GM12878 (cell line): ENCODE measurements at regions not wholly inside any gene's neighbourhood (a gene's known extent, or its start where the extent isn't known, plus 50 kb on each side); places are given as distances from the start of the nearest gene placed in this dataset.

Source experiments
- ATAC-seq: fragments of 200-7000 bp; cut with Tn5 transposase; 3 replicates; pipeline ENCODE4 v1.9.1; 2020; ENCODE audit warnings: mild to moderate bottlenecking, moderate library complexity
- BruUV-seq: library from RNA; stranded (reverse); fragments of 400-500 nt; replicated peaks from 2 replicates; lab custom pipeline; 2021; lab: Mats Ljungman, UMichigan
- CTCF ChIA-PET: fragments of 300-600 bp; sonication (Branson Sonifier 250); formaldehyde crosslinking; extraction: SDS; loops from one replicate; lab custom pipeline; 2021; ENCODE audit warnings: inconsistent platforms; lab: Yijun Ruan, JAX
- POLR2A ChIA-PET: fragments of 350-600 bp; formaldehyde crosslinking; extraction: SDS; loops from one replicate; lab custom pipeline; 2021; ENCODE audit warnings: inconsistent platforms; lab: Charles Lee
- RAD21 ChIA-PET: fragments of 300-600 bp; sonication (Branson Sonifier 250); formaldehyde crosslinking; loops from one replicate; lab custom pipeline; 2023; ENCODE audit warnings: antibody characterized with exemption; ENCODE audit not compliant: unreplicated experiment; lab: Charles Lee
- SMC1A ChIA-PET: fragments of 300-600 bp; sonication (Branson Sonifier 250); formaldehyde crosslinking; loops from one replicate; lab custom pipeline; 2023; ENCODE audit not compliant: unreplicated experiment, uncharacterized antibody; lab: Charles Lee
- DNase-seq: peaks from one replicate; pipeline ENCODE4 v3.0.0-alpha.2; 2011; ENCODE audit warnings: low read depth, low spot score
- FAIRE-seq: peaks from 3 replicates; lab custom pipeline; 2011; peaks lifted over from hg19 to GRCh38; lab: Jason Lieb, UNC
- H2AFZ ChIP-seq: 2 replicates; pipeline ENCODE4 v1.6.0; 2011; ENCODE audit warnings: low read depth, low read length, control low read depth; ENCODE audit not compliant: control insufficient read depth
- H3K27ac ChIP-seq: 2 replicates; pipeline ENCODE4 v1.5.1; 2011; ENCODE audit warnings: control low read depth; ENCODE audit not compliant: control insufficient read depth, insufficient read depth
- H3K27me3 ChIP-seq, 2 experiments: replicated peaks in 1 of 2; 2 replicates each; pipeline versions ENCODE4 v1.6.0 to v1.6.1; 2011; ENCODE audit warnings: low read length in 1 of 2; ENCODE audit not compliant: control insufficient read depth in 2 of 2, insufficient read depth in 2 of 2
- H3K36me3 ChIP-seq, 2 experiments: 2 replicates each; pipeline ENCODE4 v1.5.1; 2011; ENCODE audit warnings: low read length in 1 of 2; ENCODE audit not compliant: control insufficient read depth in 2 of 2, insufficient read depth in 2 of 2
- H3K4me1 ChIP-seq: 2 replicates; pipeline ENCODE4 v1.6.1; 2011; ENCODE audit warnings: mild to moderate bottlenecking, low read length, moderate library complexity, mixed read lengths; ENCODE audit not compliant: control insufficient read depth, insufficient read depth
- H3K4me2 ChIP-seq: 2 replicates; pipeline ENCODE4 v1.6.0; 2011; ENCODE audit warnings: control low read depth; ENCODE audit not compliant: control insufficient read depth, insufficient read depth
- H3K4me3 ChIP-seq: fragments of 200-600 bp; sonication (generic); 2 replicates; pipeline ENCODE4 v1.5.1; 2016
- H3K79me2 ChIP-seq: 2 replicates; pipeline ENCODE4 v1.6.0; 2011; ENCODE audit warnings: low read length; ENCODE audit not compliant: control insufficient read depth, insufficient read depth
- H3K9ac ChIP-seq: 2 replicates; pipeline ENCODE4 v1.8.0; 2011; ENCODE audit warnings: low read length, control low read depth, mixed read lengths; ENCODE audit not compliant: control insufficient read depth, insufficient read depth
- H3K9me3 ChIP-seq: replicated peaks from 3 replicates; pipeline ENCODE4 v1.5.1; 2011; ENCODE audit warnings: mild to moderate bottlenecking, low read length; ENCODE audit not compliant: control insufficient read depth, insufficient read depth
- H4K20me1 ChIP-seq: 2 replicates; pipeline ENCODE4 v1.6.0; 2011; ENCODE audit not compliant: control insufficient read depth, insufficient read depth
- CHD2 ChIP-seq: IDR thresholded peaks from 2 replicates; pipeline ENCODE4 v1.6.1; 2011; ENCODE audit warnings: low read depth, low read length, improper control_type of control experiment, borderline replicate concordance
- DPF2 ChIP-seq: fragments of 450-650 bp; IDR thresholded peaks from 2 replicates; pipeline ENCODE4 v1.6.1; 2017; ENCODE audit warnings: mild to moderate bottlenecking
- ZBTB11 ChIP-seq: fragments of 450-650 bp; formaldehyde crosslinking; IDR thresholded peaks from 2 replicates; pipeline ENCODE4 v1.5.0; 2022; ENCODE audit warnings: mild to moderate bottlenecking, missing genetic modification characterization
- ZBTB40 ChIP-seq: fragments of 450-650 bp; IDR thresholded peaks from 2 replicates; pipeline ENCODE4 v1.6.1; 2016; ENCODE audit warnings: mild to moderate bottlenecking, moderate library complexity, borderline replicate concordance
- in situ Hi-C: fragments of 300-500 bp; cut with MboI; formaldehyde crosslinking; loops from 9 replicates; pipeline ENCODE4 v1.14.3; 2018; ENCODE audit warnings: mixed read lengths
- intact Hi-C: fragments of 100-400 bp; cut with micrococcal nuclease; formaldehyde crosslinking; loops from one replicate; pipeline ENCODE4 v1.14.2; 2022; ENCODE audit not compliant: unreplicated experiment

- TF ChIP-seq ZBTB40, result no peak
Measured at GRCh38 chr12:104896710-104897109, 61.4 kb downstream of the SLC41A2 start (continued).

GRCh38 chr12:104896146-104896545, 61.9 kb downstream of the SLC41A2 start:
- ATAC-seq (no peak), FAIRE-seq (no peak)
- POLR2A ChIA-PET, result no interaction called here
- H3K4me2 ChIP-seq, result no peak overlapping the region
- no peak overlapping the region for H2AFZ ChIP-seq
- no peak overlapping the region for H3K9ac ChIP-seq
- in situ Hi-C loops, result no loop called here
- H3K4me3 ChIP-seq, result no peak overlapping the region
- H3K27ac ChIP-seq, result no peak overlapping the region
- H3K9me3 ChIP-seq, result peaks cover 1% of the 10 kb centered on the region; the same call in 1 of the 3 replicates
- CTCF ChIA-PET, result no interaction called here
- H3K79me2 ChIP-seq, result no peaks in the 10 kb centered on the region
- SMC1A ChIA-PET, result interaction anchor here (1.5 kb wide), 1 partner anchor 34 kb away, joined by 5 read pairs; no protein-coding TSS in a partner anchor
- no peaks in the 10 kb centered on the region for H4K20me1 ChIP-seq
- no peaks in the 10 kb centered on the region for H3K4me1 ChIP-seq
- no peak for TF ChIP-seq ZBTB11 (CRISPR knock-in tag)
- TF ChIP-seq CHD2, result no peak
- TF ChIP-seq DPF2, result no peak
- TF ChIP-seq, all 136 proteins: peak for 0
- DNase-seq, result no peak
- RAD21 ChIA-PET, result no interaction called here
- Histone ChIP-seq H3K36me3 (no peaks in the 10 kb centered on the region), H3K27me3 (no peaks in the 10 kb centered on the region)
- intact Hi-C loops, result no loop called here
- BruUV-seq, result no TSS peak
